ENCODE measurements at regions not wholly inside any gene's neighbourhood (a gene's known extent, or its start where the extent isn't known, plus 50 kb on each side); places are given as distances from the start of the nearest gene placed in this dataset.
"Not testable (repeated sequence)": the region's sequence is repeated elsewhere in the genome, so short reads cannot be mapped to it uniquely, and the experiment has no call there.

DNA sequence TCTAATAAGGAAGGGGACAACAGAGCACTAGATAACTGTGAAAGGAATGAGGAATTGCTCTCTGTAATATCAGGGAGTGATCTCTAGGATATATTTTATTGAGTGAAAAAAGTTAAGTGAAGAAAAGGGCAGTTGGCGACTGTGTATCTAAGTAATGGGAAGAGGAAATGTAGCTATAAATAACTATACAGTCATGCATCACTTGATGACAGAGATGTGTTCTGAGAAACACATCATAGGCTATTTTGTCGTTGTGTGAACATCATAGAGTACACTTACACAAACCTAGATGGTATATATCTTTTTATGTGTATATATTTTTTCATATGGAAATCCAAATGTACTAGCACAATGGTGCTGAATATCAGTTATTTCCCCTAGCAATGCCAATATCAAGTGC is 329.3 kb downstream of the TXNL1 start:
- in situ Hi-C loops (cut with HindIII; ENCODE audit: low pct_unique_long_range_greater_than_20kb, low sequenced_read_pairs), result no loop called here
- DNase-seq (ENCODE audit: low read depth), result no peak

DNA sequence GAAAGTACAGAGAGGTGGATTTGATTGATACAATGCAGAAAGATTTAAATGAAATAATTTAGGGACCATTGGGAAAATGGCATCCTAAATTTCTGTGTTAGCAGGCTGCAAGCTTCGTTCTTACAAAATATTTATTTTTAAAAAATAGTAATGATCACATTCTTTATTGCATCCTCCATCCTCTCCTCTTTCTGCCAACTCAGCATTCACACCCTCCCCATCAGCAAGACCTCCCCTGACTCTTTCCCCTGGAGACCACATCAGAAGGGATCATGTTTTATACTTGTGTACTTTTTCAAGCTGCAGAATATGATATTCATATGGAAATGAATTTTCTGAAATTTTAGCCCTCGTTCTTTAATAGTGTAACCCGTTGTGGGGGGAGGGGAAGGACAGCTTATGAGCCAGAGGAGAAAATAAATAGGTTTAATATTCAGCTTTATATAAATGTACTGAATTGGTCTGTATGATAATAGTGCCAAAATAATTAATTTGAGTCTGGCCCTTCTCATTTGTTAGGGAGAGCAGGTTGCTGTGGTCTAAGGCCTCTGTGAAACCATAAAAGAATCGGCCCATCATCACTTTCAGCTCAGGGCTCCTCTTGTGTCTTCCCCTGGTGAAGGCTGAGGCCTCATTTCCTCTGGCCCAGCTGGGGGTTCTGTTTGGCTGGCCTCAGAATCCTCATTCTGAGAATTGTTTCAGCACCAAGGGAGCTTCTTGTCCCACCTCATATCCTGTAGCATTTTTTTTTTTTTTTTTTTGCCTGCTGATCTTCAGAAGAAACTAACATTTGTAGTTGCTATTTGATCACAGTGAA is 330.8 kb downstream of the TXNL1 start:
- in situ Hi-C loops (cut with HindIII; ENCODE audit: low pct_unique_long_range_greater_than_20kb, low sequenced_read_pairs), result no loop called here
- no peak for DNase-seq (ENCODE audit: low read depth)

DNA sequence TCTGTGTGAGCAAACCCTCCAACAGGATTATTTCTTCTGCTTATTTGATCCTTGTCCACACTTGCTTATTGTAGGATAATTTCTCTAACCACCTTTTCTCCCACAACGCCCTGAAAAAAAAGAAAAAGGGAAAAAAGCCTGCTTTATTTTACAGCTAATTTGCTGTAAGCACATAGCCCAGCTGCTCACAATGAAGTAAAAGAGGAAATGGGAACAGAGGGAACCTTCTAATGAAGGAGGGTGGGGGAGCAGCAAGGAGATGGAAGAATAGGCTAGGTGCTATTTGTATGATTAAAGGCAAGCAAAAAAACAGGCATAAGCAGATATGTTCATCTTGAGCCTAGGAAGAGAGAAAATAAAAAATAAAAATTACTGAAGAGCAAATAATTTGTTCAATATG is 331.6 kb downstream of the TXNL1 start:
- in situ Hi-C loops (cut with HindIII; ENCODE audit: low pct_unique_long_range_greater_than_20kb, low sequenced_read_pairs), result no loop called here
- DNase-seq (ENCODE audit: low read depth), result no peak

DNA sequence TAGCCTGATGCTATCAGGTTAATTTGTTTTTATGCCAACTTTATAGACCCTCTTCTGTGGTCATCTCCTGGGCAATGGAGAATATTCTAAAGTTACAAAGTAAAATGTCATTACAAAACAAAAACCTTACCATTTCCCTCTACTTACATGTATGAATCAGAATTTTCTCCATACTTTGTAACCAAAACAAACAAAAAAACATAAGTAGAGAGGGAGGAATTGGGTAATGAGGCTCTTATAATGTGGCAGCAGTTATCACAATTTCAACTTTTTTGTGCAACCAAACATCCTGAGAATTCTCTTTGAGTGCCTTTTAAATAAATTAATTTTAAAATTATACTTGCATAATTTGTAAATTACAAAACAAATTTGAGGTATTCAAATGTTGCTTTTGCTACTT is 332.8 kb downstream of the TXNL1 start:
- in situ Hi-C loops (cut with HindIII; ENCODE audit: low pct_unique_long_range_greater_than_20kb, low sequenced_read_pairs), result no loop called here

DNA sequence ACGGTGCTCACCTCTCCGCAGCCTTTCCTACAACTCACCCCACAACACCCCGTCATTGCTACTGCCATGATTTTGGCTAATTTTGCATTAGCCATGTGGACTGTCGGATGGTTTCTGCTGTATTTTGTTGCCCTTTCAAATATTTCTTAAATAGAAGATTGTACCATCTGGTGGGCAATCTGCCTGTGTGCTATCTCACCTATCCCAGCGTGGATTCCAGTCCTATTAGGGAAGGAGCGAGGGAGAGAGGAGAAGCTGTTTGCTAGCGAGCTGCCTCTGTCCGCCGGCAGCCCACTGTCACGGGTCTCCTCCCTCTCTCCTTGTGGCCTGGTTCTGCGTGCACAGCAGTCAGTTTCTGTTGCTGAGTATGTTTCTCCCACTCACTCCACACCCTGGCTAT is 336.2 kb downstream of the TXNL1 start:
- DNase-seq (ENCODE audit: low read depth), result no peak
- in situ Hi-C loops (cut with HindIII; ENCODE audit: low pct_unique_long_range_greater_than_20kb, low sequenced_read_pairs), result no loop called here

More for the DNA sequence above, 332.8 kb downstream of the TXNL1 start:
- DNase-seq (ENCODE audit: low read depth), result no peak

DNA sequence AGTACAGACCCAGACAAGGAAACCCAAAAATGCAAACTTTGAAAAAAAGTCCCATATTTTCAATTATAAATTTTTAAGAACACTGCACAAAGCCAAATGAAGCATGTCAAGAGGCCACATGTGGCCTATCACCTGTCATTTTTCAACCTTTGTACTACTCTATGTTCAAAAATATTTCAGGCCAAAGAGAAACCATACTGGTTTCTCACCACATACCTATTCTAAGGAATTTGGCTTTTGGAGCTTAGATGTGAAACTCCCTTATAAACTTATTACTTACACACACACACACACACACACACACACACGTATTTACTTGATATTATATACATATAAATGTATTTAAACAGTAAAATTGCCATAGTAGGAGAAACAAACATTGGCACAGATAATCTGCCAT is 338.7 kb downstream of the TXNL1 start:
- no peak for DNase-seq (ENCODE audit: low read depth)

DNA sequence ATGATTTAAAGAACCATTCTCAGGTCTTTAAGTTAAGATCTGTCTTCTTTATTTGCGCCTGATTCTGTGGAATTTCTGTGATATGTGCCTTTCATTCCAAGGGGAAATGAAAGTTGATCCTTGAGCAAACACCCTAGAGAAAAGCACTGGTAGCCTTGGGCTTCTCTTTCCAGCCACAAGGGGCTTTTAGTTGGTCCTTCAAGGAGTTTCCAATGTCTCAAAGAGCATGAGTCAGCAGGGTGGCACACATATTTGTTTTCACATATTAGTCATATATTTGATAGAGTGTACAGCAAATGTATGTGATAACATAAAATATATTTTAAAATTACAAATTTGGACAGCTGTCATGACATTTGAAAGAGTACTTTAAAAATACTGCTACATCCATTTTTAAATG is 339.5 kb downstream of the TXNL1 start:
- peak; percentile 2 for DNase-seq (ENCODE audit: low read depth)
- in situ Hi-C loops (cut with HindIII; ENCODE audit: low pct_unique_long_range_greater_than_20kb, low sequenced_read_pairs), result no loop called here

More for the DNA sequence above, 338.7 kb downstream of the TXNL1 start:
- in situ Hi-C loops (cut with HindIII; ENCODE audit: low pct_unique_long_range_greater_than_20kb, low sequenced_read_pairs), result no loop called here

DNA sequence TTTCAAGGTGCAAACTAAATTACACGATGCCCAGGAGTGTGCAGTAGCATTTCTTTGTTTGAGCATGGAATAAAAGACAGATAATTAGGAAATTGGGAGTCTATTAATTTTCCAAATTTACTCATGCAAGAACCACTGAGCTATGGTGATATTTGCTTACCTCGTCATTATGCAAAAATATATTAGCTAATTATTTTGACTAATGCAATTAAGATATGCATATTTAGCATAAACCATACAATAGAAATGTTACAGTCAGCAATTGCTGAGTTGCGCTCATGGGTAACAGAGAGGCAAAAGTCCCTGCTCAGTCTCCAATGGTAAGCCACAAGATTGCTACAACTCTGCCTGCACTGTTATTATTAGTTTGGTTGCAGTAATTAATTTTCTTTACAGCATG is 342.0 kb downstream of the TXNL1 start:
- in situ Hi-C loops (cut with HindIII; ENCODE audit: low pct_unique_long_range_greater_than_20kb, low sequenced_read_pairs), result no loop called here
- DNase-seq (ENCODE audit: low read depth), result no peak

DNA sequence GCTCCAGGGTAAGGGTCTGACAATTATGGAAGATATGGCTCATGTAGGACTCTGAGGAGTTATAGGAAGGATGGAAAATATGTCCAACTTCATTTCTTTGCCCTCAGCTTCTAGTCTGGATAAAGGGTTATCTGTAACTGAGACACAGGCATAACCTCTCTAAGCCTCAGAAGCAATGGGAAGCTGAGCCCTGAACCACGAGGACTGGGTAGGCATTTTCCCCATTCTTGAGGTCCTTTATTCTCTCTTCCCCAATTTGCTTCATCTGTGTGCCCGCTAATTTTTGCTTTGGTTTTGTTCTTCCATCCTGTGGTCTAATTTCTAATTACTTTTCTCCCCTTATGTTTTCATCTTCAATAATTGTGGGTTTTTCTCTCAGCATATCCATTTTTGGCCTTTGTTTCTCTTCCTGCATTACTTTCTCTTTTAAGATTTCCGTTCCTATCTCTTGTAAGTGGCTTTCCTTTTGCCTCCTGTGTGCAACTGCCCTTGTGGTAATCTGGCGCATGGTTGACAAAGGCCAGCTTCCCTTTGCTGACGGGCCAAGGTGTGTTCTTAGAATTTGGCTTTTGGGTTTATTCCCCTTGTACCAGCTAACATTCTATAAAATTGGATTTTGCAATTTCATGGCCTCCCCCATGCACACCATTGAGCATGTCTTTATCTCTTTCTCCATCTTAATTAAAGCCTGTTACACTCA is 343.8 kb downstream of the TXNL1 start:
- DNase-seq (ENCODE audit: low read depth), result no peak
- in situ Hi-C loops (cut with HindIII; ENCODE audit: low pct_unique_long_range_greater_than_20kb, low sequenced_read_pairs), result no loop called here

DNA sequence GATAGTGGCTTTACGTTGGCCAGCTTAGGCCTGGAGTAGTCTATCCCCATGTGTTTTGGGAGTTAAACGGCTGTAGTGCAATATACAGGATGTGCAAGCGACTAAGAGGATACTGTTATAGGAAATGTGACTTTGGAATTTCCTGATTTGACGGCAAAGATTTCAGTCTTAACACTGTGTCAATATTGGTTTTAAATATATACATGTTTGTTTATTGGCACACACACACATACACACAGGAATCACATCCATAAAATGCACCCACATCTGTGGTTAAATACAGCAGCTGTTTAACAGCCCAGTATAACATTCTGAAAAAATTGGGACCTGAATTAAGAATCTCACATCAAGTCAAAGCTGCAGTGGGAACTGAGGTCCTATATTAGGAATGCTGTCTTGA is 347.1 kb downstream of the TXNL1 start:
- no peak for DNase-seq (ENCODE audit: low read depth)
- in situ Hi-C loops (cut with HindIII; ENCODE audit: low pct_unique_long_range_greater_than_20kb, low sequenced_read_pairs), result no loop called here

DNA sequence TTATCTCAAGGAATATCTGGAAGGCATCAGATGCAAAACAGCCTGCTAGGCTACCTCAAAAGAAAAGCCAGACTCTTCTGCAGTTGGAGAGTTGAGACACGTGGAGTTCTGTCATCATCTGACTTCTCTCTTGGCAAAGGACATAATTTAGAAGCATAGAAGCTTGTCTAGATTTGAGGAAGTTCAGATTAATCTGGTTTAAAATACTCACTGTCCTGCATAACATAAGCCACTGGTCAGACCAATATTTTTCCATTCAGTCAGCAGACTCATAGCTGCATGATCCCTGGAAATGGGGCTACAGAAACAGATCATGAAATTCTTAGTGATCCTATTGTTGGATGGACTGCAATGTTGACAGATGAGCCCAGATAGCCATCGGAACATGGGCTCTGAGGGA is 349.0 kb downstream of the TXNL1 start:
- in situ Hi-C loops (cut with HindIII; ENCODE audit: low pct_unique_long_range_greater_than_20kb, low sequenced_read_pairs), result no loop called here
- DNase-seq (ENCODE audit: low read depth), result no peak

DNA sequence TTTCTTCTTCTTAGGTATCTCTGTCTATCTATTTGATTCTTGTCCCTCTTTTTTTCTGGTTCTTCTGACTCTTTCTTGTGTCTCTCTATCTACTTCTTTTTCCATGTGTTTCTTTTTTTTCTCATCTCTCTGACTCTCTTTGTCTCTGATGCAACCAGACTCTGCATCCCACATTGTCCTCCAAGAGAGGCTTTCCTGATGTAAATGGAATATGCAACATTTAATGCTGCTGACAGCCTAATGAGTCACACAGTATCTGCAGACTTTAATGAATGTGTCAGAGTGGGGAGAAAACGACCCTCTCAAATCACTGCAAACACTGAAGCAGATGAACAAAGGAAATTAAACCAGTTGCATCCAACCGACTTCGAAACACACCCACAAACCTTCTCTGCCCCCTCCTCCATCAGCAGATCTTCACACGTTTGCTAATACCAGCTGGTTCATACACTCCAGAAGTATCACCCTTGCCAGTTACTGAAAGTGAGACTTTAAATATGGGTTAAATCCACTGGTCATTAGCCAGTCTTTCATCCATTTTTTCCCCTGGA is 351.5 kb downstream of the TXNL1 start:
- DNase-seq (ENCODE audit: low read depth), result no peak

DNA sequence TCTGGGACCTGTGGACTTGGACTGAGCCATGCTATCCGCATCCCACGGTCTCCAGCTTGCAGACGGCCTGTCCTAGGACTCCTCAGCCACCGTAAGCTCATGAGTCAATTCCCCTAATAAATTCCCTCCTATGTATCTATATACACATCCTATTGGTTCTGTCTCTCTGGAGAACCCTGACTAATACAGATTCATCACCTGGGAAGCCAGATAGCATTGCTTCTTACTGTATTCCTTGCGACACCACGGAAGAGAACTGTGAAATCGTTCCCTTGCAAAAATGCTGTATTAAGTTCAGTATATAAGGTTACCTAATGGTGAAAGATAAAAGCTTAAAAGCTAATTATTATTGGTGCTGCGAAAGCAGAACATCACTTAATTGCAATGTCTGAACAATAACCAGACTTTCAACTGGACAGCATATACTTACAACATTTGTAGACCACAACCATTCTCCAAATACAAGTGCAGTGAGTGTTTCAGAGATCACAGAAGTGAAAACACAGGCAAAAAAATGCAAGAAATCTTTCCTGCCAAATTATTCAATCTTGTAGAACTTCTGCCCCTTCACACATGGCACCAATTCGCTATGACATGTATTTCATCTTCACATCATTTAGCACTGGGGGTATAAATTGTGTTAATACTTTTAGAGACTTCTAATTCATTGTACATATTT is 352.9 kb downstream of the TXNL1 start:
- in situ Hi-C loops (cut with HindIII; ENCODE audit: low pct_unique_long_range_greater_than_20kb, low sequenced_read_pairs), result no loop called here
- no peak for DNase-seq (ENCODE audit: low read depth)

More for the DNA sequence above, 351.5 kb downstream of the TXNL1 start:
- in situ Hi-C loops (cut with HindIII; ENCODE audit: low pct_unique_long_range_greater_than_20kb, low sequenced_read_pairs), result no loop called here

DNA sequence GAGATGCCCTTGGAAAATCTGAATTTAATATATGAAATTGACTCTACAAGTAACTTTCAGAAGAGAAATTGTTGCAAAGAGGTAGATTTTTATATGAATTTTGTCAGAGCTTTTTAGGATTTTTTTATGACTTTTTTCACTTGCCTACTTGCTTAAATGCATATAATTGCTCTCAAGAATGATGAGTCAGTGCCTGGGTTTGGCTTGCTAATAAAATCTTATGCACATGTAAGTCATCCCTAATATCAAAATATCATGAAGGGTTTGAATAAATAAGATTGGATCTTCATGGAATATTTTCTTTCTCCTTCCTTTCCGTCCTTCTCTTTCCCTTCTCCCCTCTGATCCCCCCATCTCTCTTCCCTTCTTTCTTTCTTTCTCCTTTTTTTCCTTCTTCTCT is 354.1 kb downstream of the TXNL1 start:
- no peak for DNase-seq (ENCODE audit: low read depth)
- in situ Hi-C loops (cut with HindIII; ENCODE audit: low pct_unique_long_range_greater_than_20kb, low sequenced_read_pairs), result no loop called here

DNA sequence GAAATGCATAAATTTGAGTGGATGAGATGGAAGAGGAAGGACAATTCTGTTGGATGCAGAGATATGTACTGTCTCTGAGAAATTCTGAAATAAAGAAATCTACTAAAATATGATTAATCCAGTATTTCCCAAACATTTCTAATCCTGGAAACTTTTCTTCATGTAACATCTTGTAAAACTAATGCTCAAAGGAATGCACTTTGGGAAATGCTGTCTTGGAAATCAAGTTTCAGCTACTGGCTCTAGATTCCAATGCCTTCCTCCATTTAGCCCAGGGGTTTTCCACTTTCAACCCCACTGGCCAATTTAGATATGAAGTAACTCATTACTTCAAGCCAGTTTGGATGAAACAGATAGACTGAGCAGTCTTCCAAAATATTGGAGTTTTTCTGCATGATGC is 355.1 kb downstream of the TXNL1 start:
- in situ Hi-C loops (cut with HindIII; ENCODE audit: low pct_unique_long_range_greater_than_20kb, low sequenced_read_pairs), result no loop called here

DNA sequence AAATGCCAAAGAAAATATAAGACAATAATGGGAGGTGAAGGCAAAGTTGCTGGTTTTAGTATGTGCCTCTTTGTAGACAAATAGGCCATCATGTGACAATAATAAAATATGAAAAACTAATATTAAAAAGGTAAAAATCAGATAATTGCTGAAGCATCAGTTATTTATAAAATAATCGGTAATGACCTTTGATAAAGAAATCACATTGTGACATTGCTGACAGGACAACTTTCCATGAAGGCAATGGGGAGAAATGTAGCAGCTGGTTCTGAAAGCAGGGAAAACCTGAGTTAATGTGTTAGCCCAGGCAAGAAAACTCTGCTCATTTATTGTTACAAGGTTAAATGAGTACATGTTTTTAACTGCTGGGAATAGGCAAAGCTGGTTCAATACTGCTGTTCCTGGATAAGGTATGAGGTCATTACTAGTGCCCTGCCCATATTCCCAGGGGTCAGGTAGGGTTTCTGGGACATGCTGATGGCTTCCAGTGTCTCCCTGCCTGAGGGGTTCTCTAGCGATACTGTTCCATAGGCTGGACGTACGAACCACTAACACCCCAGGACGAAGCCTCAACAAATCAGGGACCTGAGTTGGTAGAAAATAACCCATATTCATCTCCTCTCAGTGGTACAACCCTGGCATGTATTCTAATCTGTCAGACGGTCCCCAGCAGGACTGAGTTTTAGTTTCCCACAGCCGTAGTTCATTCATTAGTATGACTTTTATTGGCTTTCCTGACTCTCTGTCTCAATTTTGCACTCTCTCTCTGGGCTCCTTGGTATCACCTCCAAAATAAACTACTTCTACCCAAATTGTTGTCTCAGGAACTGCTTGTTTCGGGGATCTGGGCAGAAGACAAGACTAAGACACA is 355.9 kb downstream of the TXNL1 start:
- in situ Hi-C loops (cut with HindIII; ENCODE audit: low pct_unique_long_range_greater_than_20kb, low sequenced_read_pairs), result no loop called here

More for the DNA sequence above, 355.1 kb downstream of the TXNL1 start:
- DNase-seq (ENCODE audit: low read depth), result no peak

DNA sequence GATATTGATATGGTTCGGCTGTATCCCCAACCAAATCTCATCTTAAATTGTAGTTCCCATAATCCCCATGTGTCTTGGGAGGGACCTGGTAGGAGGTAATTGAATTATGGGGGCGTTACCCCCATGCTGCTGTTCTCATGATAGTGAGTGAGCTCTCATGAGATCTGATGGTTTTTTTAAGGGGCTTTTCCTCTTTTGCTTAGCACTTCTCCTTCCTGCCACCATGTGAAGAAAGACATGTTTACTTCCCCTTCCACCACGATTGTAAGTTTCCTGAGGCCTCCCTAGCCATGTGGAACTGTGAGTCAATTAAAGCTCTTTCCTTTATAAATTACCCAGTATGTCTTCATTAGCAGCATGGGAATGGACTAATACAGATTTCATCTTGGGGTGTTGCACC is 358.6 kb downstream of the TXNL1 start:
- DNase-seq (ENCODE audit: low read depth), result not testable (repeated sequence)

More for the DNA sequence above, 355.9 kb downstream of the TXNL1 start:
- DNase-seq (ENCODE audit: low read depth), result no peak

DNA sequence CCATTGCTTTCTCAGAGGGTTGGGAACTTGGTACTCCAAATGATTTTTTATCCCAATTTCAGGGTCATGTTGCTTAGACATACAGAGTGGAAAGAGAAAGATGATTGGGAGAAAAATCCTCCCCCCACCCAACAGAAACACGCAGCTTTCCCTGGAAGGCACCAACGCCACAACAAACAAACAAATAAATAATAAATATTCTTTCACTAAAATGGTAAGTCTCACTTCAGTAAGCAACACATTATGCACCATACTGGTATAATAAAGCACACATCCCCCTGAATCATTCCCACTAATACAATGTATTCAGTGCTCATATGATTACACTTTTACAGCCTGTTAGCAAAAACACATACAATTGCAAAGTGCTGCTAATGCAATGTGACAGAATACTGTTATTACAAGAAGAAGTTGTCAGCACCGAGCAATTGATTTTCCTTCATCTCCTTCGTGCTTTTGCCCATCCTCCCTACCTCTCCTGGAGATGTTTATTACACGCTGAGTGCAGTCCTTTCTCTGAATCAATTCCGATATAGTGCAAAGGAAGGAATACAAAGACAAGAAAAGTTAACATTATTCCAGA is 359.9 kb downstream of the TXNL1 start:
- in situ Hi-C loops (cut with HindIII; ENCODE audit: low pct_unique_long_range_greater_than_20kb, low sequenced_read_pairs), result no loop called here

More for the DNA sequence above, 358.6 kb downstream of the TXNL1 start:
- in situ Hi-C loops (cut with HindIII; ENCODE audit: low pct_unique_long_range_greater_than_20kb, low sequenced_read_pairs), result not testable (repeated sequence)

More for the DNA sequence above, 359.9 kb downstream of the TXNL1 start:
- no peak for DNase-seq (ENCODE audit: low read depth)
